Glutamatergic neuron (in vitro differentiated cells): ENCODE measurements at regions not wholly inside any gene's neighbourhood (a gene's known extent, or its start where the extent isn't known, plus 50 kb on each side); places are given as distances from the start of the nearest gene placed in this dataset.

Experiments used
- DNase-seq: peaks from one replicate; pipeline ENCODE4 v3.0.0; 2022
- H3K27ac Mint-ChIP-seq: one replicate; pipeline ENCODE4 v1.8.0; 2020; ENCODE audit warnings: mild to moderate bottlenecking, mixed read lengths, inconsistent platforms; ENCODE audit not compliant: unreplicated experiment
- H3K27me3 Mint-ChIP-seq: one replicate; pipeline ENCODE4 v1.8.0; 2020; ENCODE audit warnings: mild to moderate bottlenecking, moderate library complexity, mixed read lengths, inconsistent platforms; ENCODE audit not compliant: unreplicated experiment
- H3K36me3 Mint-ChIP-seq: one replicate; pipeline ENCODE4 v1.8.0; 2020; ENCODE audit warnings: mild to moderate bottlenecking, mixed read lengths, inconsistent platforms; ENCODE audit not compliant: unreplicated experiment
- H3K4me1 Mint-ChIP-seq: one replicate; pipeline ENCODE4 v1.8.0; 2020; ENCODE audit warnings: mild to moderate bottlenecking, low read depth, mixed read lengths, inconsistent platforms; ENCODE audit not compliant: unreplicated experiment
- H3K4me3 Mint-ChIP-seq: one replicate; pipeline ENCODE4 v1.8.0; 2020; ENCODE audit warnings: mild to moderate bottlenecking, mixed read lengths, inconsistent platforms; ENCODE audit not compliant: unreplicated experiment
- H3K9me3 Mint-ChIP-seq: one replicate; pipeline ENCODE4 v1.8.0; 2020; ENCODE audit warnings: mild to moderate bottlenecking, moderate library complexity, mixed read lengths, inconsistent platforms; ENCODE audit not compliant: unreplicated experiment
- CTCF ChIP-seq: fragments of 200-600 bp; sonication (generic); IDR thresholded peaks from one replicate; pipeline ENCODE4 v1.5.0; 2021; ENCODE audit not compliant: partially characterized antibody, unreplicated experiment

DNA sequence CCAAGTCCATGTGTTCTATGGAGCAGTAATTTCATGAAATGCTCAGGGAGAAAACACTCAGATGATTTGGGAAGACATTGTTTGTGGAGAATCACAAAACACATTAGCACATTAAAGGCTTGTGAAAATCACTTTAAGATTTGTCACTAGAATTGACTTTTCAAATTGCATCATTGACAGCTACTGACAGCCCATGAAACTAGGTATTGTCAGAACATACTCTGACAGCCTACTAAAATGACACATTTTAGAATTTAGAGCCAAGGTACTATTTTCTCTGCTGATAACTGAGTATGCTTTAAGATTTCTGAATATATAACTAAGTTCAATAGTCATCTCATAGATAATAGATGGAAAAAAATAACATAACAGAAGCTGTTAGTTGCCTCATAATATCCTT is 67.4 kb upstream of the FOXC1 start:
- H3K27ac Mint-ChIP-seq: no peak overlapping the region
- DNase-seq: no peak
- H3K36me3 Mint-ChIP-seq: peaks cover 7% of the 10 kb centered on the region
- H3K9me3 Mint-ChIP-seq: peaks cover 4% of the 10 kb centered on the region
- H3K27me3 Mint-ChIP-seq: no peaks in the 10 kb centered on the region
- H3K4me1 Mint-ChIP-seq: no peaks in the 10 kb centered on the region
- H3K4me3 Mint-ChIP-seq: no peak overlapping the region
- TF ChIP-seq CTCF: no peak

DNA sequence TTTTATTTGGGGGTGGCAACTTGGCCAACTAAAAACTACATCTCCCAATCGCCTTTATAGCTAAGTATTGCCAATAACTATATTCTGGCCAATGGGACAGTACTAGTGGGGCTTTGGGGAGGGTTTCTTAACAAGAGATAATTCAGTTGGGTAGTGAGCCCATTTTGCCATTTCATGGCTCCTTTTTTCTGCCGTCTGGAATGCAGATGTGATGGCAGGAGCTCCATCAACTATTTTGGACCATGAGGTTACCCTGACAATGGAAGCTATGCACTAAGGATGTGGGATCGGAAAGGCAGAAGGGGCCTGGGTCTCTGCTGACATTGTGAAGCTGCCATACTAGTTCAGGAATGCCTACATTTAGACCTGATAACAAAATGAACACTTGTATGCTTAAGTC is 67.0 kb upstream of the FOXC1 start:
- DNase-seq: no peak
- Mint-ChIP-seq H3K36me3 (peaks cover 7% of the 10 kb centered on the region), H3K27me3 (no peaks in the 10 kb centered on the region), H3K27ac (no peak overlapping the region), H3K9me3 (peaks cover 4% of the 10 kb centered on the region), H3K4me1 (no peaks in the 10 kb centered on the region), H3K4me3 (no peak overlapping the region)
- no peak for TF ChIP-seq CTCF

DNA sequence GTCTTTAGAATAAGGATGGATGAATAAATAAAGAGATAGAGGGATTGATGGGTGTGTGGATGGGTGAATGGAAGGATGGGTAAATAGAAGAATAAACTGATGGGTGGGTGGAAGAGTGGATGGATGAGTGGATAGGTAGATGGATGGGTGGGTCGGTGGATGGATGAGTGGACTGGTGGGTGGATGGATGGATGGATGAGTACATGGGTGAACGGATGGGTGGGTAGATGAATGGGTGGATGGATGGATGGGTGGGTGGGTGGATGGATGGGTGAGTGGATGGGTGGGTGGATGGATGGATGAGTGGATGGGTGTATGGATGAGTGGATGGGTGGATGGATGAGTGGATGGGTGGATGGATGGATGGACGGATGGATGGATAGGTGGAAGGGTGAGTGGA is 65.7 kb upstream of the FOXC1 start:
- no peak for TF ChIP-seq CTCF
- Mint-ChIP-seq H3K27me3 (no peaks in the 10 kb centered on the region), H3K4me1 (no peaks in the 10 kb centered on the region), H3K4me3 (no peak overlapping the region), H3K9me3 (peaks cover 4% of the 10 kb centered on the region), H3K36me3 (peaks cover 7% of the 10 kb centered on the region), H3K27ac (no peak overlapping the region)
- no peak for DNase-seq

- no peak for TF ChIP-seq CTCF
- no peak overlapping the region for H3K27ac Mint-ChIP-seq
- H3K27me3 Mint-ChIP-seq: no peaks in the 10 kb centered on the region
- H3K36me3 Mint-ChIP-seq: peaks cover 7% of the 10 kb centered on the region
- no peaks in the 10 kb centered on the region for H3K4me1 Mint-ChIP-seq
- no peak overlapping the region for H3K4me3 Mint-ChIP-seq
- H3K9me3 Mint-ChIP-seq: peaks cover 4% of the 10 kb centered on the region
- no peak for DNase-seq
Observed at GRCh38 chr6:1544603-1545002, 65.1 kb upstream of the FOXC1 start.

DNA sequence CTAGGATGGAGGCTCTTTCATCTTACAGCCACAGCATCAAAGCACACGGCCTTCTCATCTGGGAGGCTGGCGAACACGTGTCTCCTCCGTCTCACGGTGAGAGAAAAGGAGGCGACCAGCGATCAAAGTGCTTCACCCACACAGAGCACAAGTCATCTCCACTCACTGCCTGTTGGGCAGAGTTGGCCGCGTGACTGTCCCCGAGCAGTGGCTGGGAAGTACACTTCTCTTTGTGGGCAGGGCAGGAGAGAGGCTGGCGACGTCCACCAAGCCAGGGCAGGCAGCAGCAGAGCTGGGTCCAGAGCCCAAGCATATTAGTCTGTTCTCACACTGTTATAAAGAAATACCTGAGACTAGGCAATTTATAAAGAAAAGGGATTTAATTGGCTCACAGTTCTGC is 64.1 kb upstream of the FOXC1 start:
- no peak overlapping the region for H3K4me3 Mint-ChIP-seq
- peaks cover 5% of the 10 kb centered on the region for H3K36me3 Mint-ChIP-seq
- no peaks in the 10 kb centered on the region for H3K4me1 Mint-ChIP-seq

More for the DNA sequence above, 64.1 kb upstream of the FOXC1 start:
- Mint-ChIP-seq H3K27ac (no peak overlapping the region), H3K27me3 (no peaks in the 10 kb centered on the region), H3K9me3 (peaks cover 5% of the 10 kb centered on the region)
- DNase-seq: no peak
- TF ChIP-seq CTCF: no peak
